DOHH2 (cell line): ENCODE measurements at regions not wholly inside any gene's neighbourhood (a gene's known extent, or its start where the extent isn't known, plus 50 kb on each side); places are given as distances from the start of the nearest gene placed in this dataset.

Experiments used
- H3F3A ChIP-seq: fragments of 200-600 bp; sonication (generic), shearing (Covaris generic); 2 replicates; pipeline ENCODE4 v1.6.0; 2016; ENCODE audit warnings: antibody characterized with exemption, mild to moderate bottlenecking; ENCODE audit not compliant: control insufficient read depth, insufficient read depth
- H3K27ac ChIP-seq: fragments of 200-600 bp; sonication (generic); 2 replicates; pipeline ENCODE4 v1.5.1; 2014; ENCODE audit warnings: low read depth, mild to moderate bottlenecking, low read length, moderate library complexity
- H3K27me3 ChIP-seq: fragments of 200-600 bp; sonication (generic); 2 replicates; pipeline ENCODE4 v1.6.1; 2014; ENCODE audit warnings: mild to moderate bottlenecking, low read length, mixed read lengths; ENCODE audit not compliant: control insufficient read depth
- H3K36me3 ChIP-seq: fragments of 200-600 bp; sonication (generic); 2 replicates; pipeline ENCODE4 v1.6.1; 2014; ENCODE audit warnings: mild to moderate bottlenecking, low read length, moderate library complexity, mixed read lengths; ENCODE audit not compliant: control insufficient read depth
- H3K4me1 ChIP-seq: fragments of 200-600 bp; sonication (generic); 2 replicates; pipeline ENCODE4 v1.6.1; 2014; ENCODE audit warnings: mild to moderate bottlenecking, low read length, mixed read lengths; ENCODE audit not compliant: control insufficient read depth
- H3K4me2 ChIP-seq: fragments of 200-600 bp; sonication (generic); 2 replicates; pipeline ENCODE4 v1.6.0; 2014; ENCODE audit warnings: mild to moderate bottlenecking, low read length, moderate library complexity
- H3K4me3 ChIP-seq: fragments of 200-600 bp; sonication (generic); 2 replicates; pipeline ENCODE4 v1.5.1; 2014; ENCODE audit warnings: mild to moderate bottlenecking, low read length, mixed read lengths
- H3K79me2 ChIP-seq: fragments of 200-600 bp; sonication (generic); 2 replicates; pipeline ENCODE4 v1.6.1; 2014; ENCODE audit warnings: mild to moderate bottlenecking, low read length, mixed read lengths; ENCODE audit not compliant: control insufficient read depth
- H3K9me2 ChIP-seq: fragments of 200-600 bp; sonication (generic); replicated peaks from 2 replicates; pipeline ENCODE4 v1.6.1; 2014; ENCODE audit warnings: mild to moderate bottlenecking, low read length, mixed read lengths; ENCODE audit not compliant: control insufficient read depth
- H3K9me3 ChIP-seq: fragments of 200-600 bp; sonication (generic); 2 replicates; pipeline ENCODE4 v1.6.1; 2014; ENCODE audit warnings: antibody characterized with exemption, low read length, mixed read lengths; ENCODE audit not compliant: control insufficient read depth, insufficient read depth
- H4K20me1 ChIP-seq: fragments of 200-600 bp; sonication (generic); 2 replicates; pipeline ENCODE4 v1.6.0; 2014; ENCODE audit warnings: low read depth, mild to moderate bottlenecking, antibody characterized with exemption, low read length, moderate library complexity; ENCODE audit not compliant: control insufficient read depth, insufficient read depth
- CTCF ChIP-seq: fragments of 200-600 bp; sonication (generic); IDR thresholded peaks from one replicate; pipeline ENCODE4 v1.5.1; 2014; ENCODE audit warnings: antibody characterized with exemption, mild to moderate bottlenecking, low read depth, low read length; ENCODE audit not compliant: poor library complexity, severe bottlenecking
- EZH2phosphoT487 ChIP-seq: fragments of 200-600 bp; sonication (generic); IDR thresholded peaks from 2 replicates; pipeline ENCODE4 v1.6.1; 2017; ENCODE audit warnings: borderline replicate concordance, mild to moderate bottlenecking, antibody characterized with exemption, low read length, moderate library complexity, mixed read lengths

- no peaks in the 10 kb centered on the region for H3K9me3 ChIP-seq
- no peak overlapping the region for H3K4me2 ChIP-seq
- H4K20me1 ChIP-seq, result no peaks in the 10 kb centered on the region
- H3K4me1 ChIP-seq, result no peaks in the 10 kb centered on the region
- H3F3A ChIP-seq, result no peaks in the 10 kb centered on the region
- no peak overlapping the region for H3K27ac ChIP-seq
- H3K79me2 ChIP-seq, result no peaks in the 10 kb centered on the region
- H3K9me2 ChIP-seq, result no peaks in the 10 kb centered on the region
- H3K27me3 ChIP-seq, result no peaks in the 10 kb centered on the region; the same call in 1 of the 2 replicates
- H3K36me3 ChIP-seq, result no peaks in the 10 kb centered on the region
- no peak for TF ChIP-seq EZH2phosphoT487
- no peak for TF ChIP-seq CTCF
- H3K4me3 ChIP-seq, result no peak overlapping the region
Observed at GRCh38 chr1:234710936-234711724, 101.2 kb upstream of the IRF2BP2 start.

GRCh38 chr1:234710381-234710780, 100.4 kb upstream of the IRF2BP2 start:
- Histone ChIP-seq H3K9me2 (no peaks in the 10 kb centered on the region), H3K79me2 (no peaks in the 10 kb centered on the region), H3K4me3 (no peak overlapping the region), H3K4me1 (no peaks in the 10 kb centered on the region), H3K4me2 (no peak overlapping the region), H3K27ac (no peak overlapping the region), H3K36me3 (no peaks in the 10 kb centered on the region), H3K27me3 (peaks cover 6% of the 10 kb centered on the region), H3F3A (no peaks in the 10 kb centered on the region), H4K20me1 (no peaks in the 10 kb centered on the region), H3K9me3 (no peaks in the 10 kb centered on the region)
- TF ChIP-seq EZH2phosphoT487 (no peak), CTCF (no peak)

- Histone ChIP-seq H3K27me3 (peaks cover 10% of the 10 kb centered on the region), H3K36me3 (no peaks in the 10 kb centered on the region), H3K9me3 (no peaks in the 10 kb centered on the region), H3K4me2 (no peak overlapping the region), H3K4me1 (no peaks in the 10 kb centered on the region), H4K20me1 (no peaks in the 10 kb centered on the region), H3F3A (no peaks in the 10 kb centered on the region), H3K4me3 (no peak overlapping the region), H3K9me2 (no peaks in the 10 kb centered on the region), H3K79me2 (no peaks in the 10 kb centered on the region), H3K27ac (no peak overlapping the region)
- TF ChIP-seq CTCF, result no peak
- TF ChIP-seq EZH2phosphoT487, result no peak
Observed at GRCh38 chr1:234709473-234710228, 99.7 kb upstream of the IRF2BP2 start.
